ENCODE measurements at regions not wholly inside any gene's neighbourhood (a gene's known extent, or its start where the extent isn't known, plus 50 kb on each side); places are given as distances from the start of the nearest gene placed in this dataset.
"Not testable (repeated sequence)": the region's sequence is repeated elsewhere in the genome, so short reads cannot be mapped to it uniquely, and the experiment has no call there.

DNA sequence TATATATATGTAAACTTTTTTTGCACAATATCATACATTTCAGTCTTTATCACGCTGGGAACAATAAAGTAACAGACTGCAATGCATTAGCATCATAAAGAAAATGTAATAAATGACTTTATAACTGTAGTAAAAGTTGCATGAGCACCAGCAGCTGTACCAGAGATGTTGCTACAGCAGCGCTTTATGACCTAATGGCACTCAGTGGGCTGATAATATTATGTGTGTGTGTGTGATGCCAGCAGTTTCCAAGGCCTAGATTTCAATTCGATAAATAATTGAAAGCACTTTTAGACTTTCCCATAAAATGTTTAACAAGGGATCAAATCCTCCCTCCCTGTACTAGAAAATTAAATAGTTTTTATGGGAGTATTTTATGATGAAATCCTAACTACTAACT is 367.6 kb upstream of the AGA start:
- no peak for DNase-seq

DNA sequence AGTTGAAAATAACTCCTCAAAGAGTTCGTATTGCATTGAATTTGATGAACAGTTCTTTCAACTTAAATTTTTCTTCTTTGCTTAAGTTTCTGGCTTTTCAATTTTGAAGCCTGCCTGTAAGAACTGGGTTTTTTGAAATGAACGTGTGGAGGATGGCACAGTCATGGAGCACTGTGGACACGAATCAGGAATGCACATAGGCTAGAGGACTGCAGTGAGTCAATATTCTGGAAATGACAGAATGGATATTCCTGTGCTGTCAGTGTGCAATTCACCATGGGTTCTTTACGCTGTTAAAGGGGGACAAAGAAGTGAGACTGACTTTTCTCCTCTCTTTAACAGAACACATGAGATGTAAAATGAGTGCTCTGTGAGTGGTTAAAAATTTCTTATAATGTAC is 368.0 kb upstream of the AGA start:
- no peak for DNase-seq

DNA sequence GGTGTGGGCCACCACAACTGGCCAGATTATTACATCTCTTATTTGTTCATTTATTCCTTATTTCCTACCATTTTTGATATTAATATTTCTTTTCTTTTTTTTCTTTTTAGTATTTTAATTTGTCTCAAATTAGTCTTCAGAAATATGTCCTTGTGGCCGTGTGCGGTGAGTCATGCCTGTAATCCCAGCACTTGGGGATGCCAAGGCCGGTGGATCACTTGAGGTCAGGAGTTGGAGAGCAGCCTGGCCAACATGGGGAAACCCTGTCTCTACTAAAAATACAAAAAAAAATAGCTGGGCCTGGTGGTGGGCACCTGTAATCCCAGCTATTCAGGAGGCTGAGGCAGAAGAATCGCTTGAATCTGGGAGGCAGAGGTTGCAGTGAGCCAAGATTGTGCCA is 376.2 kb upstream of the AGA start:
- DNase-seq: not testable (repeated sequence)

DNA sequence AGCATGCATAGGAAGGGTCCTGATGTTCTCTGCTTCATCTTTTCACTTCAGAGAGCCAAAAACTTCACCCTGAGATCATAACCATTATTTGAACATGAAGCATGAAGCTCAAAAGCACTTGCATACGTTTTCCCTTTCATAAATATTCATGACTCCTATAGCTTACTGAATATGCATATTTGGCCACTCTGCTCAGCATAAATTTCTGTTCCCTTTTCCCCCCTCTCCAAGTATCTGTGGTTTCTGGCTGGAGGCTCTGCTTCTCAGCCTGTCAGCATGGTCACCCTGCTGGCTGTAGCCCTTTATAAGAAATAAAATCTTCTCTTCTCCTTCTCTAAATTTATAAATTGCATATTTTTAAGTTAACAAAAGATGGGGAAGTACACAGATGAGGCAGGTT is 384.7 kb upstream of the AGA start:
- no peak for DNase-seq

DNA sequence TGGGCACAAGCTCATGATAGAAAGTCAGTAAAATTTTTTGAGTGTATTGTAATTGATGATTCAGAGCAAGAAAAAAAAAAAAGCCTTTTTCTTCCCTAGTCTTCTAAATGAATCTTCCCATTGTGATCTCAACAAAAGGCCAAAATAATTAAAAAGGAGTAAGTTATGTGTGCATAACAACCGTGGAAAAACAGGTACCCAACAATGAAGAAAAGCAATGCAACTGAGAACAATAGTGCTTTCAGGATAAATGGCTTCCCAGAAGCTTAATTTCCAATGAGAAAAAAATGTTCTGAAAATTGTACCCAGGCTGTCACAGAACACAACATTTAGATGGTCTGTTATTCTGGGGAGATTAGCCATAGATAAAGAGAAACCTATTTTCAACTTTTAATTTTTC is 399.0 kb upstream of the AGA start:
- DNase-seq: no peak

DNA sequence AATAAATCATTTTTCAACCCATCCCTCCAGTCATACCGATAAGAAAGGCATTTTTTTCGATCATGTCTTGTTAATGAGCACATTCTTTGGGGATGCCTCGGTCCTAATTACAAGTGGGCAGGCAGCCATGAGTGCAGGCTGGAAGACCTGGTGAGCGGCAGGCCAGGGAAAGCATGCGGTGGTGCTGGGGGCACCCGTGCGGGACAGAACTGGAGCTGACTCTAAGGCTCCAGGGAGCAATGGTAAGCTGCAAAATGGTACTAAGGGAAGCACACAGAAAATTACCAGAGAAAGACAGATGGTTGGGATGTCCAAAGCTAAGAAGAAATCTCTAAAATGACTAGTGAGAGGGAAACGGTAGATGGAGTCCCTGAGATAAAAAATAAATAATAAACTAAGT is 411.0 kb upstream of the AGA start:
- DNase-seq: no peak

DNA sequence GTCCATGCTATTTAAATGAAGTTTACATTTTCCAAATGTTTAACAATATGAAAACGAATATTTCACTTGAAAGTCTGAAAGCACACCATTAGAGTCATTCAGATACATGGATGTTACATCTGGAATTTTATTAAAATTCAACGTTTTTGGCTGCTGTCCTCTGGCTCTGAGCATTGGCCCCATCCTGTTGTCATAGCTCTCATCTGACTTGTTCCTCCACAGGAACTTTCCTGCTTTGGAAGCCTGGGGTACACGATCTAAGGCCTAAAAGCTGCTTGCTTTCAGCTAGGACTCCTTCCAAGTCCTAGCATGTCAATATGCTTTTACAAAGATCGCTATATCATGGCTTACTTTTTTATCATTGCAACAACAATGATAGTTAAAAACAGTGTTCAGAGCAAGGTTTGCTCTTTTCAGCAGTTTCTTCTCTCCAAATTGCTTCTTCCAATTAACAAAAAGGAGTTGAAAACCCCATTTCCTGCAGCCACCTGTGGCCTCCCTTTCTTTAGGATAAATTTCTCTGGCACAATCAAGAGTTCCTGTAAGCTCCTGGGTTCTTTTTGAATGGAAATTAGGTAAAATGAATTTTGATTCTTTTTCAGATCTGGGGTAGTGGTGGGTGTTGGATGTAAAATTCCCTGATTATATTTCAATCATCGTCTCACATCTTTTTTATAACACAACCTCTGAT is 413.4 kb upstream of the AGA start:
- no peak for DNase-seq

DNA sequence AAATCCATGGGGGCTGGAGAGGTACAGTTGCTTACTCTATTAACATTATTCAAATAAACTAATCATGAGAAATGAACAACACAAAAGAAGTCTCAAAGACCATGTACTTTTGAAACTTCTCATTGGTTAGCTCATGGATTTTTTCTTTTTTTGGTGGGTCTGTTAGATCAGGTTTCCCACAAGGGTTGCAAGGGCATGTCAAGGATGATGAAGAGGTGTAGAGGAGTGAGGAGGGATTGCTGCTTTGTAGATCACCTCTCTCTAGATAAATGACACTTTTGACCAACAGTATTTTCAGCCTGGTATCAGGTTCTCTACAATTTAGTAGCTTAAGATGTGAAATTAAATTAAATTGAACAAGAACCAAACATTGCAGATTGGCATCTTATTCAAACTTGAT is 417.9 kb upstream of the AGA start:
- no peak for DNase-seq

DNA sequence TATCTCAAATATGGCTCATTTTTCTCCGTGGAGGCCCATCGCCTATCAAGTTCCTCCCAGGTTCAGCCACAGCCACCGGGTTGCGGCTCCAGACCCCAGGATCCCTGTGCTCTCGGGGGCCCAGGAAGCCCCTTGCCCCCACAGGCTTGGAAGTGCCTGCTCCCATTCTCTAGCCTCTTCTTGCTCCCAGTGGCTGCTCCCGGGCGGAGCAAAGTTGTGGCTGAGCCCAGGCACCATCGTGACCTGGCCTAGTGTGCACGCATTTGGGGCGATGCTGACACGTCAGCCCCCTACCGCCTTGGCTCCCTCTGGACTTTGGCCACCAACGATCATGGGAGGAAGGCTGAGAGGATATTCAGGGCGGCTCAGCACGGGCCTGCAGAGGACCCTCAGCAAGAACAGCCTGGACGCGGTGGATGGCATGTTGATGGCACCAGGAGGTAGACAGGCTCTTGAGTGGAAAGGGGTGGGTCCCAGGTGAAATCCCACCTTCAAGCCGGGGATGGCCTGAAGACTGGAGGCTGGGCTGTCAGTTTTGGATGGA is 419.4 kb upstream of the AGA start:
- no peak for DNase-seq

DNA sequence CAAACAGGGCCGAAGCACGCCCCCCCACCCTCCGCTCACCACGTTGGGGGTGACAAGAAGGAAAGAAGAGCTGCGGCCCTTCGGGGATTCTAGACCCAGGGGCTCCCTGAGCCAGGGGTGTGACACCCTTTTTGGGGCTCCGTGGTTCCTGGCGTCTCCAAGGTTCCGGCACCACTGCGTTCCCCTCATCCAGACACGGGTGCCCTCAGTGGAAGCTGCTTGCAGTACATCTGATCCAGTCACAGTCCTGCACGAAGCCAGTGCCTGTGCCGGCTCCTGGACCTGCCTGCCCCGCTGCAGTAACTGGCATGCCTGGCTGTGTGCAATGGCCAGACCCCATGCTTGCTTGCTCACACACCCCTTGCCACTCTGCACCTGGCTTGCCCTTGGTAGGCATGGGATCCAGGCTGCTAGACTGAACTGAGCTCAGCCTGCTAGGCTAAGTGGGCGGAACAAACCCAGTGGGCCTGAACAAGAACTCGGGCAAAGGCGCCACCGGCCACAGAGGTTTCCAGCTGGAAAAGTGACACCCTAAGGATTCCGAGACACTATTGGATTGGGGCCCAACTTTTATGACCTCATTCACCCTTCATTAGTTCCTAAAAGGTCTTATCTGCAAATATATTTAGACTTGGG is 420.4 kb upstream of the AGA start:
- no peak for DNase-seq

DNA sequence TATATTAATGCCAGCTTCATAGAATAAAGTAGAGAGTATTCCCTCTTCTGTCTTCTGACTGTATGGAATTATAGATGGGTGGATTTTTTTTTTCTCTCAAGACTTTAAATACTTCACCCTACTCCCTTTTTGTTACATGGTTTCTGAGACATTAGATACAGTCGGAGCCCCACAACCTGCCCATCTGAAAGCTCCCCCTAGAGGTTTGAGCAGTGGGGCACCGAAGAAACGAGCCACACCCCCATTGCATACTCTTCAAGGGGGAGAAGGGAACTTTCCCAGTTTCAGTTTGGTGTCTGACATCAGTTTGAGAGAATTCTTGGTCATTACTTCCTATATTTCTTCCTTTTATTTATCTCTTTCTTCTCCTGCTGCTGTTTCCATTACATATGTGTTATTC is 437.6 kb upstream of the AGA start:
- no peak for DNase-seq

DNA sequence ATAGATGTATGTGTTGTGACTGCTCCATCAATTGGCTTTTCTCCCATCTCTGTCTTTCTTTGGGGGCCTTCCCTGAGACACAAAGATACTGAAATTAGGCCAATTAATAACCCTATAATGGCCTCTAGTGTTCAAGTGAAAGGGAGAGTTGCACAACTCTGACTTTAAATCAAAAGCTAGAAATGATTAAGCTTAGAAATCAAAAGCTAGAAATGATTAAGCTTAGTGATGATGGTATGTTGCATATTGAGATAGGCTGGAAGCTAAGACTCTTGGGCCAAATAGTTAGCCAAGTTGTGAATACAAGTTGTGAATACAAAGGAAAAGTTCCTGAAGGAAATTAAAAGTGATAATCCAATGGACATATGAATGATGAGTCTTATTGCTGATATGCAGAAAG is 452.9 kb upstream of the AGA start:
- no peak for DNase-seq

DNA sequence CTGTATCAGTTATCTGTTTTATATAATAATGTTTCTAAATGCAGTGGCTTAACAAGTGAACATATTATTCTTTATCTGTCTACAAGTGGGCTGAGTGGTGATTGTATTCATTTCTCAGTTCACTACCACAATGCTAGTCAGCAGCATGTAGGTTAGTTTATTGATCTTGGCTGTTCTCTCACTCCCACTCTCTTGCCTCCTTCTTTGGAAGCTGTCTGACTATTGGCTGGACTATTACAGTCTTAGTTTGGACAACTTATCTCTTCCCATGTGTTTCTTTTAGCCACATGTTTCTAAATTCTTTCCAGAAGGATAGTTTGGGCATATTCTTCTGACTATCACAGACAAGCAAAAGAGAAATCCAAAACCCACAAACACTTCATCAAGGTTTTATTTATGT is 459.5 kb upstream of the AGA start:
- no peak for DNase-seq

DNA sequence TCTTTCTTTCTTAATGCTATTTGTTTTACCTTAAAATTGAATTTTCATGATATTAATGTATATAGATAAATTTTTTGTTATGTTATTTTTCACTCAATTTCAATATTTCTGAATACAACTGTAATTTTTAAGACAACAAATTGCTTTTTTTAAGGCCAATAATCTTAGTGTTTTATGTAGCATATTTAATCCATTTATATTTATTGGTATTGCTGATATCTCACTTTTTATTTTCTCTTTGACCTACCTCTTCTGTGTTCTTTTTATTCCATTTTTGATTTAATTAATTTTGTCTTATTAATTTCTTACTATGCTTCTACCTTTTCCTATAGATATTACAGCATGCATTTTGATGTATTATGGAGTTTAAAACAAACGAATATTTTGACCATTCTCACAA is 460.1 kb upstream of the AGA start:
- DNase-seq: no peak

DNA sequence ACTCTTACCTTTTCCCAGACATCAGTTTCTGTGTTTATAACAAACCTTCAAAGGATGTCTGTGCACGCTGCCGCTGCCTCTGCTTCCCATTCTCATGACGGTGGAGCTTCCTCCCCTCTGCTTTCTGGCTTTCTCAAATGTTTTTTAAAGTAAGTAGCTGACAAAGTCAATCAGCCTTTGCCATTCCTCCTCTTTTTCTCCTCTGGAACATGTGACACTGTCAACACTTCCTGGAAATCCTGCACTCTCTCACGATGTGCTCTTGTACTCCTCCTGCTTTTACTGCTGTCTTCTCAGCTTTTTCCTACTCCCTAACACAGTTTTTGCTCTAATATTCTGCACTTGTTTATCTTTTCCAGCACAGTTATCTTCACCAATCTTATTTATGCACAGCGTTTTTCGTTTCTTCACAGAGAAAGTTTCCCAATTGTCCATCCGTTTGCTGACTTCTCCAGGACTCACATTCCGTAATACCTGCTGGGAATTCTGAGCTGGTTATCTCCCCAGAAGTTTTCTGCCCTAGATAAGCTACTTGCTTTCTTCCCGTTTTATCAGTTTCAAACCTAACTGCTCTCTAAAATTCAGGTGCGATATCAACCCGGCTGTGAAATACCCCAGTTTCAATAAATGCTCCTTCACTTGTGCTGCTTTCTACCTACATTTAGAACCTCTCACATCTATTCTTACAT is 465.6 kb upstream of the AGA start:
- no peak for DNase-seq

DNA sequence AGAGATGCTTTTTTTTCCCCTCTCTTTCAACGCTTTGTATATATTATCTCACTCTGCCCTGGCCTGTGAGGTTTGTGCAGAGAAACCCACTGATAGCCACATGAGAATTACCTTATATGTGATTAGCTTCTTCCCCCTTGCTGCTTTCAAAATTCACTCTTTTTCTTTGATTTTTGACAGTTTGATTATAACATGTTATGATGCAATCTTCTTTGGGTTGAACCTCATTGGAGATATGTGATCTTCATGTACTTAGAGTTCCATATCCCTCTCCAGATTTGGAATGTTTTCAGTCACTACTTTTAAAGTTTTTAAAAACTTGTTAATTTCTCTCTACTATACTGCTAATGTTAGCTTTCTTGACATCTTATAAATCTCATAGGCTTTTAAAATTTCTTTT is 479.5 kb upstream of the AGA start:
- DNase-seq: no peak

DNA sequence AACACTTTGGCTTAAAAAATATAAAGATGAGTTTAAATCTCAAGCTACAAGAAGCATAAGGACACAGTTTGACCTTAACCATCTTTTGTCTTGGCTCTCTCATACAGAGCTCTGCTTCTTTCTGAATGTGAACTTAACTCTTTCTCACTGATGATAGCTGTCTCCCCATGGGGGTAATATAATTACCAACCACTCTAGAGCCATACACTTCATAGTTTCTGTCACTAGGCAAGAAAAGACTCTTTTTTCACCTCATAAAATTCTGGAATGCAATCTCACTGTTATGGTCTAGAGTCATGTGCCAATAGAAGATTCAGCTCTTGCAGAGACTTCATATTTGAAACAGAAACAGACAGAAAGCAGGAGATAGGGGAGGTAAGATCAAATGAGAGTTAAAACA is 481.7 kb upstream of the AGA start:
- DNase-seq: no peak

DNA sequence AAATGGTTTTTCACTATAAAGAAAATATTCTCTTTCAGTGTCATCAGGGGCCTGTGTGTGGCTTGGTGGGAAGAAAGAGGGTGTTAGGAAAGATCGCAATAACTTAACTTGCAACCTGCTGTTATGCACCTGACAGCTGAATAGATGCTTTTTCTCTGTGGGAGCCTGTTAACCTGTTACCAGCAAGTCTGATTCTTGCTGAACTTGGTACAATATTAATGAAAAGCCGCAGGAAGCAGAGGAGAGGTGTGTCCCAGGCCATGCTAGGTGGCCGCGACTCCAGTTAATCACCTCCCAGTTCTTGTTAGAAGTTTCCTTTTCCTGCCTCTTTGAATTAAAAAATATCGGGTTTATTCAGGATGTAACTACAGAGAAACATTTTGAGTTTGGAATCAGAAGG is 494.8 kb upstream of the AGA start:
- DNase-seq: no peak

DNA sequence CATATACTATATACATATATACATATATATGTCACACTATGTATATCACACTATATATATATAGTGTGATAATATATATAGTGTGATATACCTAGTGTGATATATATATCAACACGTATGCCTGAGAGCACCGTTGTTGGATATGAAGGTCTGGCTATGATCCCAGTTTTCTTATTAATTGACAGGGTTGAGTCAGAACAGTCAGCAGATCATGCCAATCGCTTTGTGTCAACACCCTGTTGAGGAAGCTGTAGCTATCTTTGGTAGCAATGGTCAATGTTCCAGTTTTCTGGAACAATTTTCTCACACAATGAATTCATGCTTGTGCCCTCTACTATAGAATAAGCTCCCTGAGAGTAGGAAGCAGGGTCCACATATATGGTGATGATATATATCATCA is 496.0 kb upstream of the AGA start:
- DNase-seq: no peak

DNA sequence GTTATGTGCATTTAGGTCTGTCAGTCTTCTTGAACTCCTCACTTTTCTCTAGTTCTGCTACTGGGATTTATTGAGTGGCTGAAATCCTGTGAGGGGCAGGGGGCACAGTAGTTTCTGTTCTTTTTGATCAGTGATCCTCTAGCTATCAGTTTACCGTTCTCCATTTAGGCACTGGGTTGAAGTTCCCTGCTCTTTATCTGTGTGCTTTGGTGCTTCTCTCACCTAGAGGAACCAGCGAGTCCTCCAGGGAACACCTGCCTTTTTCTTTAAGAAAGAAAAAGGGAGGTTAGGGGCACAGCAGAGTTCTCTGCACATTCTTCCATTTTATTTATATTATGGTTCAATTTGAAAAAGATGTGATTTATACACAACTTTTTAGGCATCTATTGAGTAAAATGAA is 503.0 kb upstream of the AGA start:
- no peak for DNase-seq

DNA sequence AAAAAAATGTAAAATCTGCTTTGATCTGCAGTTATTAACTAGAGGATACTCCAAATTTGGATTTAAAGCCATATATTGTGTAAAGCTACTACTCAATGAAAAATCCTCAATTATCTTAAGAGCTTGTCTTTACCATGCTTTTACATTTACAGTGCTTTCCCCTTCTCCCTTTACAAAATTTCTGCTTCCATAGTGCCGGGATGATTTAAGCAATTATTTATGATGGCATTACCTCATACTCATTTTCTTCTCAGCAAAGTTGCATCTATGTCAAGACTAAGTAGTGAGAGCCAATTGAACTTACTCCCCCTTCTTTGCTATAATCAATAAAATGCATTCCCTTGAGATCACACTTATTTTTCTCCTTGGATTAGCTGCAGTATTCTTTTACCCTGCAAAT is 505.4 kb upstream of the AGA start:
- no peak for DNase-seq

DNA sequence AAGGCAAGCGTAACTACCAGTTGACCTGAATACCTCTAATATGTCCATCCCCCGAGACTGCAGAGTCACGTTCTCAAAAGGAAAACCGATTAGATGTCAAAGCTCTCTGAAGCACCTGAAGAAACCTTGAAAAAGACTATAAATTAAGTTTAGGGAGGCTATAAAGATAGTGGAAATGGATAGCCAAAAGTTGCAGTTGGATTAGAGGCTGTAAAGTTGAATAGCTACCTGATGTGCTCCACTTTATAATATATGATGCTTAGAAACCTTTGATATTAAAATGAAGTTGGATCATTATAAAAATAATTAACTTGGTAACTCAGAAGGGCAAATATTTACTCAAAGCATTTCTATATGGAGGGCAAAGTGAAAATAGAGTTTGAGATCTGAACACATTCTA is 506.6 kb upstream of the AGA start:
- no peak for DNase-seq

DNA sequence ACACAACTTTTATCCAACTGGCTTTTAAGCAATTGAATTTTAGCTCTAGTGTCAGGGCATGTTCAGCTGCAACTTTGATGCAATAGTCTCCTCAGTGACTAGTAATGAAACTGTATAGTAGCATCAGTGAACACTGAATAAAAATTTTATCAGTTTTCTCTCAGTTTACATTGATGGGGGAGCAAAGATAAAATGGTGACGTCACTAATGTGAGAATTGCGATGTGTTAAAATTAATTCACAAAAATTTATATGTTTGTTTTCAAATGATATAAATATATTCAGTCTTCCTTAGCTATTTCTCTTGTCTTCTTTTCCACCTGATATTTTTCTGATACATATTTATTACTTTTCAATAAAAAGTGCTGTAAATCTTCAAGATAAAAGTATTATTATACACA is 508.8 kb upstream of the AGA start:
- no peak for DNase-seq

DNA sequence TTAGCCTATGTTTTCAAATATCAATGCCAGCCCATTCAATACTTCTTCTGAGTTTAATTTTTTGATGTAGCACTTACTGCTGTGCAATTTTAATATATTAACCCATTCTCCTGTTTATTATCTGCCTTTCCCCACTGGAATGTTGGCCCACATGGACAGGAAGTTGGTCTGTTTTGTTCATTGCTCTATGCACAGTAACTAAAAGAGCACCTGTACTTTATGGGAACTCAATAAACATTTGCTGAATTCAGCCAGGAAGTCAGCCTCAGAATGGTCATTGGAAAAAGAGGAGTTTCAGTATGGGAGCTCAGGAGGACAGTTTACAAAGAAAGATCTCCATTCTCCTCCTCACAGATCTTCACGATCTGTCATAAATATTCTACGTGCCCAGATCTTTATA is 510.5 kb upstream of the AGA start:
- no peak for DNase-seq
